ENCODE measurements at regions not wholly inside any gene's neighbourhood (a gene's known extent, or its start where the extent isn't known, plus 50 kb on each side); places are given as distances from the start of the nearest gene placed in this dataset.
"Not testable (repeated sequence)": the region's sequence is repeated elsewhere in the genome, so short reads cannot be mapped to it uniquely, and the experiment has no call there.

DNA sequence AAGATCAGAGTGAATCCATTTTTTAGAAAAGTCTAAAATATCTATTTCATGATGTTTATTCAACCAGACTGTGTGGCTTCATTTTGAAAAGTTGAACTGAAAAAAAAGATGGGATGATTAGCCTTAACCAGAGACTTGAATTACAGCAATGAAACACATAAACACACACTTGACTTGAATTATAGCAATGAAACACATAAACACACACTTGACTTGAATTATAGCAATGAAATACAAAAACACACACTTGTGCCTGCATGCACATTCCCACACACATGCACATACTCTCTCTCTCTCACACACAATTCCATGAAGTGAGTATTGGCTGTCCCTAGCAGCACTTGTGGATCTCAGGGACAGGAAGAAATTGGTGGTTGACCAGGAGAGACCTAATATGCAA is 286.8 kb downstream of the USP46 start:
- DNase-seq, result no peak

GRCh38 chr4:52372747-52373146 is 286.4 kb downstream of the USP46 start:
- no peak for DNase-seq

GRCh38 chr4:52373650-52374049 is 285.5 kb downstream of the USP46 start:
- no peak for DNase-seq

DNA sequence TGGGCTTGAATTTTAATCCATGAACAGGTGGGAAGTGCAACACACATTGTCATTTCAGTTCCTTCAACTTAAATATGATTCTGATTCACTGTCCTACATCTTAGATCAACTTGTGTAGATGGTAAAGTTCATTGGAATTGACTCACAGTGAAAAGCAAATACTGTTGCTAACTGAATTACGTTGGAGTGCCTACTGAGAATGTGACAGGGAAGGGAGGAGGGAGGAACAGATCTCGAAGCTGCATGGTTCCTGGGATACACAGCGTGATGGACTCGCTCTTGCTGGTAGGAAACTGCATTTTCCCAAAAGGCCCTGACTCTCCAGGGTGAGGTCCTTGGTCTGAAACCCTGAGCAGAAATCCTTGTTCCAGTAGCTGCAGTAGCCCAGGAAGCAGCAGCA is 284.2 kb downstream of the USP46 start:
- DNase-seq, result no peak

DNA sequence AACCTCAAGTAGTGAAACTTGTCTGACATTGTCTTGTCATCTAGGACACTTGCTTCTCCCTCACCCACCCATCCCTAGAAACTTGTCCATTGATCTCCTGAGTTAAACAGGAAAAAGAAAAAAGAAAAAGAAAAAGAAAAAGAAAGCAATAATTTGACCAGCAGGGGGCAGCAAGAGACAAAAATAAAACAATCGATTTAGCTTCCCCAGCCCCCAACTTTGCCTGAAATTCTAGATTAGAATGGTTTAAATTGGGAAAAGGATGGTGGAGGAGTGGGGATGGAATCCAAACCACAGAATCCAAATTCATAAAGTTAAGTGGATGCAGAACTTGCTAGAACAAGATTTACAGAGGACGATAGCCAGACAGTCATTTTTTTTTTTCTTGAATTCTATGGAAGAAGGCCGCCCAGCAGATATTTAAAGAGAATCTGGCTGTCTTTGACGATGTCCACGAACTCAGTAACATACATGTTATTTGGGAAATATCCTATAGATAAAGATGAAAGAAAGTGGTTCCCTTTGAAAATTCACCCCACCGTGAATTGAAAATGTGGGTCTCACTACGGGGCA is 282.9 kb downstream of the USP46 start:
- peak in 4 of 56 donors; percentile 1 to 50 (median 14) for DNase-seq

GRCh38 chr4:52377563-52377962 is 281.5 kb downstream of the USP46 start:
- DNase-seq, result no peak

- DNase-seq, result peak in 4 of 56 donors; percentile 0 to 11 (median 6)
These were observed 251.6 kb downstream of the USP46 start for GRCh38 chr4:52407545-52407944.

DNA sequence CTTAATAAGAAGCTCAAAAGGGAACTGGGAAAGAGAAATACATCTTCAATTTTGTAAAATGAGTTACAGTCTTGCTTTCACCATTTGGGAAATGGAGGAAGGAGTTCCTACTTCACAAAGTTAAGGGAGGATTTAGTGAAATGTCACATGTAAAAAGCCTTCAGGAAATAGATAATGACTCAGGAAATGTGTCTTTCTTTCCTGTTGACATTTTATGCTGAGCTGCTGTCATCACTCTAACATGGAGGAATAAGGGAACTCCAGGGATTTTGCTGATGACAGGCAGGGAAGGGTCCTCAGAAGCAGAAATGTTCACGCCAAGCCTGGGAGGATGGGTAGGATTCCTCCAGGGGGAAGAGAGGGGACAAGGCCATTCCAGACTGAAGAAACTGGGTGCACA is 251.1 kb downstream of the USP46 start:
- DNase-seq, result no peak

DNA sequence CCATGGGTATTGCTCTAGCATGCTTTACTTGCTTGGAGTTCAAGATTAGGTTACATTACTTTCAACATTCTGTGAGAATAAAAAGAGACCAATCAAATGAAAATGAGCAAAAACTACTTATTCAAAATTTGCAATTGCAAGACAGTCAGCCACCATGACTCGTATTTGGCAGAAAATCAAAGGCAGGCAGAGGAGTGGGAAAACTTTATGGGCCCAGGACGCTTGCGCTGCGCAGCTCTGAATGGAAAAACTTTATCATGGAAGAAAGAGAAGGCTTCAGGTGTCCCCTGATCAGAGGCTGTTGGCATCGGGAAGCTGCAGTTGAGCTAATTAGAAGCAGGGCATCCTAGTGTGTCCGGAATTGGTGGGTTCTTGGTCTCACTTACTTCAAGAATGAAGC is 250.6 kb downstream of the USP46 start:
- DNase-seq, result no peak

GRCh38 chr4:52409766-52410165 is 249.3 kb downstream of the USP46 start:
- DNase-seq, result not testable (repeated sequence)

- no peak for DNase-seq
These were observed 248.1 kb downstream of the USP46 start for GRCh38 chr4:52410971-52411370.

DNA sequence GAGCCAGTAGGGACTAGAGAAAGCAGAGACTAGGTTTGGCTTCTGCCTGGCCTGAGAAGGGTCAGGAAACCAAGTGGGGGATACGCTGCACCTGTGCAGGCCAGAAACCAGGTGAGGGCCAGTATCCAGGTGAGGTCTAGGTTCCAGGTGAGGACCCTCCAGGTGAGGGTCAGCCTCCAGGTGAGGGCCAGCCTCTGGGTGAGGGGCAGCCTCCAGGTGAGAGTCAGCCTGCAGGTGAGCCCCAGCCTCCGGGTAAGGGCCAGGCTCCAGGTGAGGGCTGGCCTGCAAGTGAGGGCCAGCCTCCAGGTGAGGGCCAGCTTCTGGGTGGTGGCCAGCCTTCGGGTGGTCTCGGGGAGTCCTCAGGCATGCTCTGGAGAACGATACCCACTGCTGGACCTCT is 238.8 kb downstream of the USP46 start:
- no peak for DNase-seq

GRCh38 chr4:52421811-52422213 is 237.3 kb downstream of the USP46 start:
- no peak for DNase-seq

DNA sequence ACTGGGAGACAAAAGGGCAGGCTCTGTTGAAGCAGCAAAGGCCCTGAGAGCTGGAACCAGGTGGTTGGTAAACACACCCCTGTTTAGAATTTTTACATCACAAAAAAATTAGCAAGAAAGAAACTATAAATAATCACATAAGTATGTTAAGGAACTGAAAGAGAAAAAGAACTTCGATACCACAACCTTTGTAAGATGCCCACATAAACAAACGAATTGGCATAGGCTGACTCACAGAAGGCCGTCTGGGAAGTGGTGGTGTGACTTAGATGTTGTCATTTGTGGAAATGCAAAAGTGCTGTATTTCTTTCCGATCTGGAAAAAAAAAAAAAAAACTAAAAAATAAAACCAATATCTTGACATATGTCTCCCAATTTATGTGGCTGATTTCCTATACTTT is 235.1 kb downstream of the USP46 start:
- no peak for DNase-seq

DNA sequence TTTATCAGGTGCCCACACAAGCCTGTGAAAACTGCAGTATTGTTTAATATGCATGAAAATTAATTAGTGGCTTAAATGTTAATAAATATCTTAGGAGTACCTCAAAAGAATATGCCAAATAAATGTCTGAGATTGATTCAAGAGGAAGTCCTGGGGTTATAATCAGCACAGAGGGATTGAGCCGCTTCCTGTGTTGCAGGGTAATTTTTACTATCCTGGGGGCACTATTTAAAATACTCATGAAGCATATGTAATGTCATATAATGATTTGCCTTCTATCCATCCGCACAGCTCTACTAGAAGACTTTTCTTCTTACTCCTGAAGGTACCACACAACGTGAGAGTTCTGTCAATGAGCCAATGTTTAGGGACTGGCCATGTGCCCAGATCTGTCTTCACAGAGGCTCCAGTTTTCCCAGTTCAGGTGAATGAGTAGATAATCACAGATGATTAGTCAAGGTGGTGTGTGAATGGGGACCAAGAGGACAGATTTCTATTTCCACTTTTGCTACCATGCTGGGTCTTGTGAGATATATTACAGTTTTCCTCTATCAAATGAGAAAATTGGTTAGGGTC is 233.3 kb downstream of the USP46 start:
- no peak for DNase-seq

- no peak for DNase-seq
These were observed 227.7 kb downstream of the USP46 start for GRCh38 chr4:52431410-52431809.

GRCh38 chr4:52431869-52432268 is 227.2 kb downstream of the USP46 start:
- DNase-seq, result no peak

- not testable (repeated sequence) for DNase-seq
These were observed 216.6 kb downstream of the USP46 start for GRCh38 chr4:52442524-52442923.

- no peak for DNase-seq
These were observed 186.7 kb downstream of the USP46 start for GRCh38 chr4:52472444-52472843.

DNA sequence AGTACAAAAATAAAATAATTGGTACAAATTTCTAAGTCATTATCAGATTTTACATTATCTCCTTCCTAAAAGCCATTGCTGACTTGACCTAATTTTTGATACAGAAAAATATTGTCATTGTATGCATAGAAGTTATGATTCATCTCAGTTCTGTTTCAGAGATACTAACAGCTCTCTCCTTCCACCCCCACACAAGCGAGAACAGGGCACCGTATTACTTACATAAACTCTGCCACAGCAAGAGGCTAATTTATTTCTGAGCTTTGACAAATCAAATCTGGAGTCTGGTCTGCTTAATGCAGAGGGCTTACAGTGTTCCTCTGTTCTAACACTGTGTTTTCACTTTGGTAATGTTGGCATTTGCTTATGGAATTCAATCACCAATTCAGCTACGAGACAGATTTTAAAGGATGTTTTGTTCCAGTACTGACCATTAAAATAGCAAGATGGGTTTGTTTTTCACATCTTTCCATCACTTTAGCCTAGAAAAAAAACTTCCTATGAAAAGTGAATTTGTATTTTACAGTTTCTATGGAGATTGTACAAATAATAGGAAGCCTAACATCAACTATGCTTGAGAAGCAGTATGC is 181.8 kb downstream of the USP46 start:
- peak in 12 of 56 donors; percentile 1 to 45 (median 10) for DNase-seq

- DNase-seq, result no peak
These were observed 175.8 kb downstream of the USP46 start for GRCh38 chr4:52483186-52483890.

- peak in 25 of 56 donors; percentile 0 to 51 (median 10) for DNase-seq
These were observed 151.3 kb downstream of the USP46 start for GRCh38 chr4:52507774-52508173.
